Ovary (tissue), 3 donors: ENCODE measurements at regions not wholly inside any gene's neighbourhood (a gene's known extent, or its start where the extent isn't known, plus 50 kb on each side); places are given as distances from the start of the nearest gene placed in this dataset.

Source experiments
- CTCF ChIP-seq, 3 donors: fragments of 450-650 bp in 2 of 3; fragments of 200-600 bp in 1 of 3; IDR thresholded peaks; one replicate each; pipeline versions ENCODE4 v1.5.1 to v1.8.0; 2016 to 2022; ENCODE audit warnings: antibody characterized with exemption in 3 of 3, mild to moderate bottlenecking in 1 of 3
- EP300 ChIP-seq: sonication (generic); formaldehyde crosslinking; IDR thresholded peaks from one replicate; pipeline ENCODE4 v1.6.1; 2017; ENCODE audit warnings: antibody characterized with exemption
- donor health status: DM: no; HTN: no; CAD: no.

GRCh38 chr5:167177736-167178135, 1113.7 kb upstream of the WWC1 start:
- TF ChIP-seq CTCF (IDR thresholded peaks at IDR 0.05) (no peak), EP300 (no peak)
